HL-60 (cell line): ENCODE measurements at regions not wholly inside any gene's neighbourhood (a gene's known extent, or its start where the extent isn't known, plus 50 kb on each side); places are given as distances from the start of the nearest gene placed in this dataset.

Experiments used
- DNase-seq, 2 experiments: peaks; one replicate each; pipeline ENCODE4 v3.0.0-alpha.2; 2010 to 2020; ENCODE audit warnings: low read depth in 1 of 2, low spot score in 1 of 2
- H3K27ac ChIP-seq: fragments of 250-450 bp; sonication (Bioruptor Pico); replicated peaks from 2 replicates; pipeline ENCODE4 v1.5.1; 2020; ENCODE audit warnings: mild to moderate bottlenecking, moderate library complexity
- H3K27me3 ChIP-seq: fragments of 250-450 bp; sonication (Bioruptor Pico); 2 replicates; pipeline ENCODE4 v1.5.1; 2021; ENCODE audit warnings: mild to moderate bottlenecking, moderate library complexity; ENCODE audit not compliant: insufficient read depth, poor library complexity, severe bottlenecking
- H3K4me3 ChIP-seq: replicated peaks from 2 replicates; pipeline ENCODE4 v1.5.1; 2011; ENCODE audit warnings: mild to moderate bottlenecking, control low read depth, low read length; ENCODE audit not compliant: insufficient read depth
- CTCF ChIP-seq: IDR thresholded peaks from one replicate; pipeline ENCODE4 v1.5.1; 2011; ENCODE audit warnings: low read length, control low read depth, inconsistent platforms; ENCODE audit not compliant: insufficient read depth
- GABPA ChIP-seq: IDR thresholded peaks from 2 replicates; pipeline ENCODE4 v1.6.1; 2012; ENCODE audit warnings: low read depth
- POLR2AphosphoS5 ChIP-seq: IDR thresholded peaks from 2 replicates; pipeline ENCODE4 v1.6.1; 2012; ENCODE audit warnings: low read depth
- REST ChIP-seq: IDR thresholded peaks from 2 replicates; pipeline ENCODE4 v1.6.1; 2012; ENCODE audit warnings: low read depth; ENCODE audit not compliant: insufficient replicate concordance
- SPI1 ChIP-seq: IDR thresholded peaks from 2 replicates; pipeline ENCODE4 v1.6.1; 2012; ENCODE audit warnings: low read depth, mild to moderate bottlenecking, borderline replicate concordance

GRCh38 chr16:59611556-59611955, 877.4 kb upstream of the GOT2 start:
- no peak for DNase-seq
- TF ChIP-seq GABPA = no peak
- TF ChIP-seq REST = no peak
- no peak for TF ChIP-seq CTCF
- no peak for TF ChIP-seq POLR2AphosphoS5
- no peak for TF ChIP-seq SPI1
- H3K4me3 ChIP-seq = no peak overlapping the region
- H3K27me3 ChIP-seq = no peaks in the 10 kb centered on the region
- no peak overlapping the region for H3K27ac ChIP-seq

GRCh38 chr16:59605706-59606105, 871.6 kb upstream of the GOT2 start:
- Histone ChIP-seq H3K4me3 (no peak overlapping the region), H3K27me3 (no peaks in the 10 kb centered on the region), H3K27ac (no peak overlapping the region)
- TF ChIP-seq CTCF (no peak), SPI1 (no peak), GABPA (no peak), POLR2AphosphoS5 (no peak), REST (no peak)
- no peak for DNase-seq

- no peaks in the 10 kb centered on the region for H3K27me3 ChIP-seq
- no peak overlapping the region for H3K27ac ChIP-seq
- H3K4me3 ChIP-seq = no peak overlapping the region
- no peak for DNase-seq
- TF ChIP-seq CTCF = no peak
- TF ChIP-seq REST = no peak
- no peak for TF ChIP-seq GABPA
- TF ChIP-seq POLR2AphosphoS5 = no peak
- no peak for TF ChIP-seq SPI1
These were observed 870.2 kb upstream of the GOT2 start for GRCh38 chr16:59604354-59604753.
